SW 1271 (cell line): ENCODE measurements at regions not wholly inside any gene's neighbourhood (a gene's known extent, or its start where the extent isn't known, plus 50 kb on each side); places are given as distances from the start of the nearest gene placed in this dataset.
A peak's percentile ranks its signal among the peaks of the same experiment; 100 is the strongest.
"Not testable (repeated sequence)": the region's sequence is repeated elsewhere in the genome, so short reads cannot be mapped to it uniquely, and the experiment has no call there.

Source experiments
- DNase-seq, 2 experiments: peaks; one replicate each; lab custom pipeline; 2025; lab: John Stamatoyannopoulos, UW

DNA sequence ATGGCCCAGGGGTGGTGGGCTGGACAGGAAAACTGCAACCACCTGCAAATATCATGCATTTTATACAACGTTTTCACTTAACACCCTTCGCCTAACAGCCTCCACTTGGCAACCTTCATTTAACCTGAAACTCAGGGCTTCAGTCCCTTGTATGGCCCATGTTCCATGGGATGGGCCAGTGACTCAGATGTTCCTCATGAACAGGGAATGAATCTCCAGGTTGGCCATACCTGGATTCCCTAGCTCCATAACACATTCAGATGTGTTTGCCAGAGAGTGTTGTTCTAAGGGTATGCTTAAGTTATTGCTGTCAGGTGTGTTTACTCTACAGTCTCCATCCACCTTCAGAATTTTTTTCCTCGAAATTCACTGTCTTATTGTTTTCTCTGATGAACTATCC, 316.9 kb downstream of the JRKL start:
- DNase-seq: no peak

DNA sequence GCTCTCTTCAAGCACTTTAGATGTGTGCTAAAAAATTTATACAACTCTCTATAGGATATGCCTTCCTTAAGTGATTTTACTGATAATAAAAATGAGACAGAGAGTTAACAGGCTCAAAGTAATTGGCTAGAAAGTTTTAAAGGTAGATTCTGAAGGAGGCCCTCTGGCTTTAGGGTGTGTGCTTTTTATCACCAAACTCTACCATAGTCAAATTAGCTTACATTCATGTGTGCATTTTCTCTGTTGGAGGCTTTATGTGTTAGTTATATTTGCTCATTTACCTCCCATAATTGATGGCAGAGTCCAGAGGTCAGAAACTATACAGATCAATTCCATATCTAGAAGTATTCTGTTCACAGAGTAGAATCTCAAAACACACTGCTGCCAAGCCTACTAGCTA, 317.5 kb downstream of the JRKL start:
- DNase-seq: no peak

DNA sequence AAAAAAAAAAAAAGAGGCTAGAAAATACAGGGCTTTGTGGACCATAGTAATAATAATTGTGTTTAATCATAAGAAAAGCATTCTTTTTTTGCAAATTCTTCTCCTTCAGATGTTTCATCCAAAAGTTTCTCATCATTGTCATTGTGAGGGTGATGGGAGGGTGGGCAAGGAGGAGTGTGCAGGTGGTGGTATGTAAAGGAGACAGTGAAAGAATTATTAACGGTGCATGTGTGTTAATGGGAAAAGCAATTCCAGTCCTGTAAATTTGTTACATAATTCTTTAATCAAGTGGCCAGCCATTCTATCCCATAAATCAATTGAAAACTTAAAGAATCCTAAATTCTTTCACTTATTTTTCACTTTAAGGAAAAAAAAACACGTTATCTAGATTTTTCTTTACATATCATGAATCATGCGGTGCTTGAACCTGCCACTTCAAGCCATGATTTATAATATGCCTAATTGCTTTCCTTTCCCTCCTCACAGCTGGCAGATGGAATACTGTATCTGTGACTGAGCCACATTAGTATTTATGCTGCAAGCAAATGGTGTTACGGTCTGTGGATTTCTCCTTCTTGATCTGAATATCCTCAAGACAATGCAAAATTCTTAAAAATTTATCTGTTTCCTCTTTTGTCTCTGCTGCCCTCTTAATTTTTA, 318.5 kb downstream of the JRKL start:
- no peak for DNase-seq

- DNase-seq: no peak
Observed at GRCh38 chr11:96713301-96713700, 323.5 kb downstream of the JRKL start.

GRCh38 chr11:96714689-96715088, 324.9 kb downstream of the JRKL start:
- DNase-seq: no peak

DNA sequence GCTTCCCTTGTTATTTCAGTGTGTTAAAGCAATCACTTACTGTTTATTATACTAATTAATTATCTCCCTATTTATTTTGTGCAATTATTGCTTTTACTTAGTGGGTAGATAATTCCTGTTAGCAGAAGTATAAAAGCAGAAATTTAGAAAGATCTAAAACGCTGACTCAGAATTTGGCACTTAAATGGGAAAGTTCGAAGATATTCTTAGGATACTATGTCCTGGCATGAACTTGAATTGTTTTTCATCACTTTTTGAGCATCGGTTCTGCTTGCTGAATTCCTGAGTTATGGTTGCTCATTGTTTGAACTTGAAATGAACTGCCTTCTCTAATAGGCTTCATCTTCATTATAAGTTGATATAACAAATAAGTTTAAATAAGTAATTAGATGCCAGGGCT, 325.4 kb downstream of the JRKL start:
- DNase-seq: no peak

GRCh38 chr11:96736601-96737000, 346.8 kb downstream of the JRKL start:
- DNase-seq: no peak

- DNase-seq: no peak
Observed at GRCh38 chr11:96738311-96738710, 348.5 kb downstream of the JRKL start.

- no peak for DNase-seq
Observed at GRCh38 chr11:96741068-96741467, 351.3 kb downstream of the JRKL start.

GRCh38 chr11:96744697-96745096, 354.9 kb downstream of the JRKL start:
- DNase-seq: no peak

DNA sequence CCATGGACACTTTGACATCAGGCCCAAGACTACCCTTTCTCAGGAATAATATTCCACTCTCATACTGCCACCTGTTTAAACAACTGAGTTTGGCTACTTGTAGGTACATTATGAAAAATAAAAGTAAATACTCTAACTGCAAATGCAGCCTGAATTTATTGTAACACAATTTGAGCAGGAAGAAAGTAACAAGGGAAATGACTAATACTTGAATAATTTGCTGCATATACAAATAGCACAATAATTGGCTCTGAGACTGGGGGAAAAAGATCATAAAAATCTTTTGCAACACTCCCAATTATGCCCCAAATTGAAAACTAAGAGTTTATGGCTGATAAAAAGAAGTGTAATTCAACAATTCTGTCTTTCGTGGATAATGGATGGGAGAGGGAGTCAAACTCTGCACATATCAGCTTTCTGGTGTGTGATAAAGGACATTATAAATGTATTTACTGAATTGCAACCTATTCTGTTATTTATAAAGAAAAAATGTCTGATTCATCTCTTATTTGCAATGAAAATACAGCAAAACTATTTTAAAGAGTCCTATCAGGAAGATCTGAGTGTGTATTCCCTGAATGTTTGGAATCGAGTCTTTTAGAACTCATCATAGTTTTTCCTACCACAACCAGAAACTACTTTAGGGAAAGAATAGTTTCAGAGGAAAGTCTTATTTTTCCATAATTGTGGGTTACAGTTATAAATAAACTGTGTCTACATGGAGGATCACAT, 359.0 kb downstream of the JRKL start:
- peak in 1 of 2 experiments; percentile 55 for DNase-seq

- DNase-seq: not testable (repeated sequence)
Observed at GRCh38 chr11:96751807-96752206, 362.0 kb downstream of the JRKL start.

GRCh38 chr11:96752221-96752620, 362.4 kb downstream of the JRKL start:
- no peak for DNase-seq

DNA sequence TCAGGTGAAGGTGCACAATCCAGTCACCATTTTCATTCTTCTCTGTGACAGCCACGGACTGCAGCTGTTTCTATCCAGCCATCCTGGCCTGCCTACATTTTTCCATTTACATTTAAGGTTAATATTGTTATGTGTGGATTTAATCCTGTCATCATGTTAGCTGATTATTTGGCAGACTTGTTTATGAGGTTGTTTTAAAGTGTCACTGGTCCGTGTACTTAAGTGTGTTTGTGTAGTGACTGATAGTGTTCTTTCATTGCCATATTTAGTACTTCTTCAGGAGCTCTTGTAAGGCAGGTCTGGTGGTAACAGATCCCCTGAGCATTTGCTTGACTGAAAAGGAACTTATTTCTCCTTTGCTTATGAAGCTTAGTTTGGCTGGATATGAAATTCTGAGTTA, 364.2 kb downstream of the JRKL start:
- DNase-seq: no peak

- no peak for DNase-seq
Observed at GRCh38 chr11:96755209-96755608, 365.4 kb downstream of the JRKL start.

- DNase-seq: no peak
Observed at GRCh38 chr11:96755752-96756151, 365.9 kb downstream of the JRKL start.

- no peak for DNase-seq
Observed at GRCh38 chr11:96758957-96759356, 369.1 kb downstream of the JRKL start.

DNA sequence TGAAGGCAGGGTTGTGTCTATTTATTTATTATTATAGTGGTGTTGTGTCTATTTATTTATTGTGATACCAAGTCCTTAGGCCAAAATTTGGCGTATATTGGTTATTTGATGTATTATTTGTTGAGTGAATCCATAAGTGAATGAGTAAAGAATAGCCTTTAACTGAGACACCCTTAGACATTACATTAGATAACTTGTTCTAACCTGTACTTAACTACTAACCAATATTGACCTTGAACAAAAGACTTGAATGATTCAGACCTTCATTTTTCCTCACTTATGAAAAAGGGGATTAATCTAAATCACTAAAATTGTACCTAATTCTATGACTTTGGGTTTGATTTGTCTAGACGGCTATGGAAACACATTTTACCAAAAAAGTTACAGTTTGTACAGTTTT, 370.5 kb downstream of the JRKL start:
- no peak for DNase-seq

GRCh38 chr11:96760815-96761214, 371.0 kb downstream of the JRKL start:
- DNase-seq: no peak

DNA sequence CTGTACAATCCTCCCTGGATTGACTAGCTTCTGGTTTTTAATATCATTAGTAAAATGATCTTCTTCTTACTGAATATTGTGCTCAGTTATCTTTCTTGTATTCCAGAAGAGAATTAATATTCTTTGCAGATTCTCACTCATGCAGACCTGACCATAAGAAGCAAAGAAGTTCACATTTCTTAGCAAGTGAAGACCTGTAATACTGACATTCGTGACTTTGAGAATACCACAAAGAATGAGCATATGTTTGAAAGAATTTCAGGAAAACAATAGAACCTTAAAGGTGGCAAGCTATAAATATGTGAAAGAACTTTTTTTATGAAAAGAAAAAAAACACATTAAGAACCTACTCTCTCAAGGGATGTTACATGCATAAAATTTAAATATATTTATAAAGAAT, 371.6 kb downstream of the JRKL start:
- DNase-seq: no peak

DNA sequence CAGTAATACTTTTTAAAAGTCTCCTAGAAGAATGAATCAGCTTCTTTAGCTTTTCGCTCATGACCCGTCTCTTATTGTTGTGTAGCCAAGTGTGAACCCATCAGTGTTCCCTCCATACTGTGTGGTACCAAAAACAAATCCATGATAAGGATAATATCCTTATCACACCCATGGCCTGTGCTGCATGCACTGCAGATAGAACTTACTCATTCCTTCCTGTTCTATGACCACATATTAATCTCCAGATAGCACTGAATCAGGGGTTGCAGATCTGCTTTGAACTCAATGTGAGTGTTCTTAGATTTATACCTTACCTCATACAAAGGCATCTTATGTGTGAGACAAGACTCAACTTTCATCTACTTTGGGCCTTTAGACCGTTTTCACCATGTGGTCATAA, 373.4 kb downstream of the JRKL start:
- no peak for DNase-seq

DNA sequence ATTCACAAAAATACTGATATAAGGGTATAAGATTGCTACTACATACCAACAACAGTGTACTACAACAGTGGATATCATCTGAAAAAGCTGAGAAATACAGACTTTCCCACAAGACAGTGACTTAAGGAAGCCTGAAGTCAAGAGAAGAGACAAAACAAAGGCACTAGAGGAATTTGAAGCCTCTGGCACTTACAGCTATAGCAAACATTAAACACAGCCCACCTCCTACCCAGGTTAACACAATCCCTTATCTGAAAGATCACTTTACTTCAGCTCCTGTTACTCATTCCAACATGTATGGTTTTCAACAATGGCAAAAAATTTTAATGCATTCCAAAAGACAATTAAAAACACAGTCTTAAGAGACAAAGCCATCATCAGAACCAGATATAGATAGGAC, 388.5 kb downstream of the JRKL start:
- DNase-seq: no peak

DNA sequence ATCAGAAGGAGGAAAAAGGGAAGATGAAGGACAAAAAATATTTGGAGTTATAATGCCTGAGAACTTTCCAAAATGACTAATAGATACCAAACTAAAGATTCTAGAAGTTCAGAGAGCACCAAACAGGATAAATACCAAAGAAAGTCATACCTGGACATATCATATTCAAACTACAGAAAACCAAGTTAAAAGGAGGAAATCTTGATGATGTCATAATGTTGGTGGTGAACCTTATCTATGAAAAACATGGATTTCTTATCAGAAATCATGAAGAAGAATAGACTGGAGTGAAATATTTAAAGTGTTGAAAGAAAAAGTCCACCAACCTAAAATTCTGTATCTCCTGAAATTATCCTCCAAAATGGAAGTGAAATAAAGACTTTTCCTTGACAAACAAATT, 389.2 kb downstream of the JRKL start:
- DNase-seq: no peak

DNA sequence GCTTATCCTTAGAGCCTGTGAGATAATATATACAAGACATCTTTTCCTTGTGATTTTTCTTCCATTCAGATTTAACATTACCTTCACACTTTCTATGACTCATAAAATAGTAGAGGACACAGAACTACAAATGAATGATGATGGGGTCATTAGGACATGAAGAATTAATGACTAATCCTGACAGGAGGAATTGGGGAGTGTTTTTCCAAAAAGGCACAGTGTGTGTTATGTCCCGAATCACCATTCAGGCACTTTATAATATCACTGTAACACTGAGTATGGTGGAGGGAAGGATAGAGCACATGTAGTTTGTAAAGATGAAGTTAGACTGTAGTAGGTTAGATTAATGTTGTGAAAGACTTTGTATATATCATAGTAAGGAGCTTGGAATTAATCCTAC, 391.3 kb downstream of the JRKL start:
- DNase-seq: no peak
